NCI-H69 (cell line): ENCODE measurements at regions not wholly inside any gene's neighbourhood (a gene's known extent, or its start where the extent isn't known, plus 50 kb on each side); places are given as distances from the start of the nearest gene placed in this dataset.
"Not testable (repeated sequence)": the region's sequence is repeated elsewhere in the genome, so short reads cannot be mapped to it uniquely, and the experiment has no call there.

Source experiments
- DNase-seq: peaks from one replicate; lab custom pipeline; 2025; lab: John Stamatoyannopoulos, UW

DNA sequence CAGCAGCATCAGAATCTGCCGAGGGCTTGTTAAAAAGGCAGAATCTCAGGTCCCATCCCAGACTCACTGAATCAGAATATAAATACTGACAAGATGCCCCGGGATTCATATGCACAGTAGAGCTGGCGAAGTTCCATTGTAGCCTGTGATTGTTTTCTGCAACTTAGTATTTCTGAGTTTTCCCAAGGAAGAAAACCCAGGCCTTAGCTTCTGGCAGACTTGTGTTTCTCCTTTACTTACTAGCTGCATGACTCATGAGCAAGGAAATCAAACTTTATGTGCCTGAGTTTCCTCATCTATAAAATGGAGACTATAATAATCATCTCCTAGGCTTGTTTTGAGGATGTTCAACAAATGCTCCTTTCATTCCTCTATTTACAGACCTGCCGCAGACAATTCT is 278.5 kb upstream of the PLEKHG7 start:
- DNase-seq = no peak

DNA sequence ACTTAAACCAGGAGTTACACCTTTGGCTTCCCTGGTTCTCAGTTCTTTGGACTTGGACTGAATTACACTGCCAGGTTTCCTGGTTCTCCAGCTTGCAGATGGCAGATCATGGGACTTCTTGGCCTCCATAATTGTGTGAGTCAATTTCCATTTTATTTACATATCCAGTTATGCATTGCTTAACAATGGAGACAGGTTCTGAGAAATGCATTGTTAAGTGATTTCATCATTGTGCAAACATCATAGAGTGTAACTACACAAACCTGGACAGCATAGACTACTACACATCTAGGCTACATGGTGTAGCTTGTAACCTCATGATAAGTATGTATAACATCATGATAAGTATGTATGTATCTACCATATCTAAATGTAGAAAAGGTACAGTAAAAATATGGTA is 276.1 kb upstream of the BTG1 start:
- peak; percentile 67 for DNase-seq

GRCh38 chr12:92421042-92421441 is 275.4 kb upstream of the BTG1 start:
- DNase-seq = no peak

- DNase-seq = no peak
These were observed 273.6 kb upstream of the BTG1 start for GRCh38 chr12:92419201-92419600.

GRCh38 chr12:92418381-92418780 is 272.7 kb upstream of the BTG1 start:
- DNase-seq = no peak

DNA sequence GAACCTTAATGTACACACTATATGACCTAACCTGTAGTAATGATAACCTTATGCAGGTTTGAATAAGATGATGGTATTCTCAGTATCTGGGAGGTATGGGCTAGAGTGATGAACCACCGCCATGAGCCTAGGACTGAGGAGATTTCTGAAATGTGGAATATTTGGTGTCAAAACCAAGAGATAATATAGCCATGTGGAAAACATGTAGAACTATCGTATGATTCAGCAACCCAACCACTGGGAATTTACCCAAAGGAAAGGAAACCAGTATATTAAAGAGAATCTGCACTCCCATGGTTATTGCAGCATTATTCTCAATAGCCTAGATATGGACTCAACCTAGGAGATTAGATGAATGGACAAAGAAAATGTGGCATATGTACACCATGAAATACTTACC is 271.7 kb upstream of the BTG1 start:
- DNase-seq = no peak

DNA sequence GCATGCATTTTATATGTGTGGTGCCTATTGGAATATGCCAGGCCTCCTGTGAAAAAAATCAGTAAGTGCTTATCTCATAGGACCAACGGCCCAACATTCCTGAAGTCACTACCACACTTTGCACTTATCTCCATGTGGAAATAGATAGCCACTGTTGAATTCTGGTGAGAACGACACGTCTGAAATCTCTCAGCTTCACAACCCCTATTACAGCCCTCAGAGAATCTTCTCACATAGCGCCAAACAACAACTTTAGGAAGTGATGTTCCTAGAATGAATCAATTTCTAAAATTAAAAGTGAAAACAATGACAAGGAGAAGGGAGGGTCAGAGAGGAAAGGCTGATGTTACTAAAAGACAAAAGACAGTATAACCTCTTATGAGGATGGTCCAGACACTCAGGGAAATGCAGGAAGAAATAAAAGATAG is 270.8 kb upstream of the BTG1 start:
- no peak for DNase-seq

- no peak for DNase-seq
These were observed 268.8 kb upstream of the BTG1 start for GRCh38 chr12:92414170-92415070.

- no peak for DNase-seq
These were observed 267.6 kb upstream of the BTG1 start for GRCh38 chr12:92413286-92413685.

DNA sequence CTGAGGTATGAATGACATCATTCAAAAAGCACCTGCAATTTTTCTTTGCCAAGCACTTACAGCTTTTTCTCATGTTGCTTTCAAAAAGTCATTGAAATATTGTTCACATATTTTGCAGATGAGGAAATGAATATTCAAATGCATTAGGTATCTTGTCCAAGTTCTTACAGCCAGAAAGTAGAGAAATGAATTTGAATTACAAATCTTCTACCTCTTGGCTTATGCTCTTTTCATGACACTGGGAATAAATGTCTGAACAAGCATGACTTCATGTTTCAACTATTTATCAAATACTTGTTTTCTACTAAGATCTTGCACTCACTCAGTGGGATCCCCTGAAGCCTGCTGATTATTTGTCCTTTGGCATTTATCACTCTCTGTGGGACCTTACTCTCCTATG is 267.2 kb upstream of the BTG1 start:
- DNase-seq = no peak

GRCh38 chr12:92411687-92412086 is 266.0 kb upstream of the BTG1 start:
- no peak for DNase-seq

- DNase-seq = peak; percentile 78
These were observed 262.6 kb upstream of the BTG1 start for GRCh38 chr12:92408072-92408900.

- not testable (repeated sequence) for DNase-seq
These were observed 260.9 kb upstream of the BTG1 start for GRCh38 chr12:92406404-92407070.

DNA sequence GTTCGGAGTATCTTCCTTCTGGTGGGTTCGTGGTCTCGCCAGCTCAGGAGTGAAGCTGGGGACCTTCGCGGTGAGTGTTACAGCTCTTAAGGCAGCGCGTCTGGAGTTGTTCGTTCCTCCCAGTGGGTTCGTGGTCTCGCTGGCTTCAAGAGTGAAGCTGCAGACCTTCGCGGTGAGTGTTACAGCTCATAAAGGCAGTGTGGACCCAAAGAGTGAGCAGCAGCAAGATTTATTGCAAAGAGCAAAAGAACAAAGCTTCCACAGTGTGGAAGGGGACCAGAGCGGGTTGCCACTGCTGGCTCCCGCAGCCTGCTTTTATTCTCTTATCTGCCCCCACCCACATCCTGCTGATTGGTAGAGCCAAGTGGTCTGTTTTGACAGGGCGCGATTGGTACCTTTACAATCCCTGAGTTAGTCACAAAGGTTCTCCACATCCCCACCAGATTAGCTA is 260.2 kb upstream of the BTG1 start:
- DNase-seq = not testable (repeated sequence)

DNA sequence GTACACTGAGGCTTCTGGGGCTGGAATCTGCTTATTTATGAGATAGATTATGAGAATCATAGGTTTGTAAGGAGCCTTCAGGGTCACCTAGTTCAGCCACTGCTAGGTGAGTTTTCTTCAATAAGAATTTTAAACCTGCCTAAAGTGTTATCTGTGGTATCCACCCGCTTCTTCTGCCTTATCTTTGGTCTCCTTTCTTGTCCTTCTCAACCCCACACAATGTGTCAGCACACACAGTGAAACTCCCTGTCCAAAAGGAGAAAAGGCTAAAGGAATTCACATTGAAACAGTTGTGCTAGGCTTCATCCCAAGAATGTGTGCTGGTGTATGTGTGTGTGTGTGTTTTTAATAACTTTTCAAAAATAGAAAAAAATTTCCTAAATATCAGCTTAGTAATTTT is 259.3 kb upstream of the BTG1 start:
- no peak for DNase-seq

GRCh38 chr12:92404259-92404894 is 258.7 kb upstream of the BTG1 start:
- DNase-seq = no peak

DNA sequence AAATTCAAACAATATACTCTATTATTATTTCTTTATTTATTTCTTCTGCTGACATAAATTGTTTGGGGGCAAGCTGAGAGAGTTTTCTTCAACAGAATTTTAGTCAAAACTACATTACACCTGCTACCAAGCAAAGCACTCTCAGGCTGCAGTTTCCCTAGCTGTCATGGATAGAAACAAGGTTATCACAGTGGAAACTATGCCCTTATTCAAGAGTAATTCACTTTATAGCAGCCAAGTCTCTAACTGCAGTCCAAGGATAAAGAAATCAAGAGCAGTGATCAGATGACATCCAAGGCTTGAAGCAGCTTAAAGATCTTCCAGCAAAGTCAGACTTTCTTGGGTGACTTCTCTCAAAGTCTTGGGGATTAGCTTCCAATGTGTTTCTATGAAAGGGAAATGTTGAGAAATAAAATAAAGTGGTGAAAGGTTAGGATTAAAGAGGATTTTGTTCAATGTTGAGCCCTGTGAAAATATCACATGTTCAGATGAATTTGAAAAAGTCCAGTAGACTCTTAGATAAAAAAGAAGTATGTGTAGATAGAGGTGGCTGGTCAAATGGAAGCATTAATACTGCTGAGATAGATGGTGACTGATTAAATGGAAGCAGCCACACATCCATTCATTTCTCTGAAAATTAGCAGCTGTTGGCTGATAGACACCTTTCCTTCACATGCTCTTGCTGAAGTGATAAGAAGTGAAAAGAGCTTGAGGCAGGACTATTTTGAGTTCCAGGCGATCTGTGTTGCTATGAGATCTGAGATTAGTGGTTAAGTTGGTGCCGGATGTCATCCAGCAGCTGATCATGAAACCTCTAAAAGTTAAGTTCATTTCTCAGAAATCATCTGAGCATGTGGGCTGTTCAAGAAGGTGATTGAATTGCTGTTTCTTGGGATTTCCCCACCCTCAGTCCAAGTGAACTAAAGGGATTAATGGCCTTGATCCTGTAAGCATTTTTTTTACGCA is 257.8 kb upstream of the BTG1 start:
- no peak for DNase-seq

DNA sequence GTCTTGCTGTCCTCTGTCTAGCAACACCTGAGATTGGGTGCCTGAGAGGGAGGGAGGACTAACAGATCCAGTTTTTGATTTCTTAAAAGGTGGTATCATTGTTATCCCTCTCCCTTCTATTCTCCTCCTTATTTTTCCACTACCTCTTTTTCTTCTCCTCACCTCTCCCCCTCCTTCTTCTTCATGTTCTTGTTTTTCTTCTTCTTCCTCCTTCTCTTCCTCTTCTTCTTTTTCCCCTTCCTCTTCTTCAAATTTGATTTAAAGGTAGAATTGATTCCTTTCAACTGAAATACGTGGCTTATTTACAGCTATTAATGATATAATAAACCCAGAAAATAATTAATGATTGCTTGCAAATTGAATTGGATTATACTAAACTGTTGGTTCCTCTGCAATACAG is 256.8 kb upstream of the BTG1 start:
- DNase-seq = no peak

DNA sequence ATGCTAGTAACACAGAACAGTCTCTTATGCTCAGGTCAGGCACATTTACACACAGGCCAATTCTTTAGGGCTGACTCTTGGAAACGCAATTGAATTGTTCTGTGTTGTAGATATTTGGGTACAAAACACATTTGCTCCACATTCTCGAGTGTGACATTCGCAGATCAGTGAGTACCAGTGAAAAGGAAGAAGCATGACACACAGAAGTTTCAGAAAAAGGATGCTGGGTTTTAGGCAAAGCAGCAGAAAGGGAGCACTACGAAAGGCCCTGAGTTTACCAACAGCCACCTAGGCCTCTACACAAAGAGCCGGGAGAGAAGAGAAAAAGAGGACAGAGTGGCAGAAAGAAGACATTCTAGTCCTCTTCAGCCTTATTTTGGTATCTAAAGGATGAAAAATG is 254.4 kb upstream of the BTG1 start:
- DNase-seq = no peak

DNA sequence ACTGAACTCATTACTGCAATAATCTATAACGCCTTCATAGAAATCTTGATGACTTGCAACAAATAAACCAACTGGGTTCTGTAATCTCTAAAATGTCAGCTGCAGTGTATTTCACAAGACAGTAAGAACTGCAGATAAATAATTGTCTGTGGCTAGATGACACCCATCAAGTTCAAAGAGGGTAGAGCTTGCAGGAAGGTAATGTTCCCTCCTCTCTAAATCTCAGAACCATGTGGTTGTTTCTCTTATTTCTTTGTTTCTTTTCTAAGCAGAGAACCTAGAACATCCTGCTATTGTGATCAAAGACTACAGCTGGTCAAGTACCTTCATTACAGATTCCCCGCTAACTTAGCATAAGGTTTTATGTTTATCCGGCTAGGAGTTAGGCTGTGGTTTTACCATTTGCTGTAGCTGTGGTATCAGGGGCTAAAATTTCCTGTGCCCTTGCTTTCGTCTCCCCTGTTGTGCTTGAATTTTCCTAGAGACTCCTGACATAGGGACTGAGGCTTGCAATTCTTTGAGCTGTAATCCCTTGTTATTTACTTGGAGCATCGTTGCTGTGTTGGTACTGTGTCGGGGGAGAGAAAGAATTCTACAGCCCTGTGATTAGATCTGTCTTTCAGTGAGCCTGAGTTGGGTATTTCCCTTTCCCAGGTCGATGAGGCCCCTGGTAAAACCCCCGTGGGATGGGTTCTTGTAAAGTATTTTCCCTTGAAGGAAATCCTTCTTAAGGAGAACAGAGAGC is 253.1 kb upstream of the BTG1 start:
- no peak for DNase-seq
